ENCODE measurements at regions not wholly inside any gene's neighbourhood (a gene's known extent, or its start where the extent isn't known, plus 50 kb on each side); places are given as distances from the start of the nearest gene placed in this dataset.

- no peak for TF ChIP-seq CTCF (IDR thresholded peaks at IDR 0.05; ENCODE audit: poor library complexity, severe bottlenecking)
- TF ChIP-seq POLR2AphosphoS5 (IDR thresholded peaks at IDR 0.05): no peak
- TF ChIP-seq TAF1 (IDR thresholded peaks at IDR 0.05; ENCODE audit: low read depth): no peak
These were observed 94.4 kb upstream of the PEX5L start for GRCh38 chr3:180131169-180131568.
